ENCODE measurements at regions not wholly inside any gene's neighbourhood (a gene's known extent, or its start where the extent isn't known, plus 50 kb on each side); places are given as distances from the start of the nearest gene placed in this dataset.
A peak's percentile ranks its signal among the peaks of the same experiment; 100 is the strongest.

DNA sequence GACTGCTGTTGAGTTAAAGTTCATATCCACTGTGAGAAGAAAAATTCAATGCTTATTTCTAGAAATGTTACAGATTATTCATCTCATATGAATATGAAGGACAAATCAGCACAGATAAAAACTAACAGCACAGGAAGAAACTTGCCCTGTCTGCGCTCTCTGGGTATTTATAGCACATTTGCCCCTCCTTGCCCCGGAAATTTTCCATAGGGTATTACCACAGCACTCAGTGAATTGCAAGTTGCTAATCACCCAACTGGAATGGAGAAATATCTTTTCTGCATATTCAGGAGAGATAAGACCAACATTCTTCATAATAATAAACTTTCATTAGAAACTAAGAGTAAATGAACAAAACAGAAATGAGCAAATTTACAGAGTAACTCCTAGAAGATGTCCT lies 318.0 kb upstream of the KLF12 start:
- no peaks in the 10 kb centered on the region for H3K36me3 ChIP-seq (ENCODE audit: control insufficient read depth, insufficient read depth, low read length)
- no peaks in the 10 kb centered on the region for H3K9me3 ChIP-seq (ENCODE audit: control insufficient read depth, insufficient read depth, low read depth, low read length)
- TF ChIP-seq, protein P1, sequence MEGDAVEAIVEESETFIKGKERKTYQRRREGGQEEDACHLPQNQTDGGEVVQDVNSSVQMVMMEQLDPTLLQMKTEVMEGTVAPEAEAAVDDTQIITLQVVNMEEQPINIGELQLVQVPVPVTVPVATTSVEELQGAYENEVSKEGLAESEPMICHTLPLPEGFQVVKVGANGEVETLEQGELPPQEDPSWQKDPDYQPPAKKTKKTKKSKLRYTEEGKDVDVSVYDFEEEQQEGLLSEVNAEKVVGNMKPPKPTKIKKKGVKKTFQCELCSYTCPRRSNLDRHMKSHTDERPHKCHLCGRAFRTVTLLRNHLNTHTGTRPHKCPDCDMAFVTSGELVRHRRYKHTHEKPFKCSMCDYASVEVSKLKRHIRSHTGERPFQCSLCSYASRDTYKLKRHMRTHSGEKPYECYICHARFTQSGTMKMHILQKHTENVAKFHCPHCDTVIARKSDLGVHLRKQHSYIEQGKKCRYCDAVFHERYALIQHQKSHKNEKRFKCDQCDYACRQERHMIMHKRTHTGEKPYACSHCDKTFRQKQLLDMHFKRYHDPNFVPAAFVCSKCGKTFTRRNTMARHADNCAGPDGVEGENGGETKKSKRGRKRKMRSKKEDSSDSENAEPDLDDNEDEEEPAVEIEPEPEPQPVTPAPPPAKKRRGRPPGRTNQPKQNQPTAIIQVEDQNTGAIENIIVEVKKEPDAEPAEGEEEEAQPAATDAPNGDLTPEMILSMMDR (conservative IDR thresholded peaks at IDR 0.05 in 1 of 2, IDR thresholded peaks at IDR 0.05 in 1 of 2; ENCODE audit: low read depth in 1 of 2, low read length in 2 of 2) = no peak
- no peak for TF ChIP-seq EZH2 (IDR thresholded peaks at IDR 0.05; ENCODE audit: low read length, missing control alignments)
- peaks cover 5% of the 10 kb centered on the region for H3K4me1 ChIP-seq (ENCODE audit: control insufficient read depth, extremely low read depth, insufficient read depth, low read length)
- H3K4me3 ChIP-seq (replicated peaks in 1 of 4; ENCODE audit: control extremely low read depth in 1 of 4, insufficient read depth in 1 of 4, low read depth in 3 of 4, low read length in 4 of 4) = no peak overlapping the region
- H3K27ac ChIP-seq (ENCODE audit: insufficient read depth, low read length) = no peak overlapping the region
- H2AFZ ChIP-seq (ENCODE audit: low read length) = no peak overlapping the region
- no peak overlapping the region for H3K9ac ChIP-seq (ENCODE audit: insufficient read depth, low read length)
- no peaks in the 10 kb centered on the region for H3K27me3 ChIP-seq (ENCODE audit: control insufficient read depth, insufficient read depth, low read length)
- no peaks in the 10 kb centered on the region for H3K79me2 ChIP-seq (ENCODE audit: control insufficient read depth, insufficient read depth, low read length)
- DNase-seq (ENCODE audit: low read depth in 2 of 2) = peak in 1 of 2 donors; percentile 17
- H3K4me2 ChIP-seq (ENCODE audit: extremely low read depth, insufficient read depth, low read length) = no peak overlapping the region
- no peaks in the 10 kb centered on the region for H4K20me1 ChIP-seq (ENCODE audit: control insufficient read depth, extremely low read depth, insufficient read depth, low read length)

DNA sequence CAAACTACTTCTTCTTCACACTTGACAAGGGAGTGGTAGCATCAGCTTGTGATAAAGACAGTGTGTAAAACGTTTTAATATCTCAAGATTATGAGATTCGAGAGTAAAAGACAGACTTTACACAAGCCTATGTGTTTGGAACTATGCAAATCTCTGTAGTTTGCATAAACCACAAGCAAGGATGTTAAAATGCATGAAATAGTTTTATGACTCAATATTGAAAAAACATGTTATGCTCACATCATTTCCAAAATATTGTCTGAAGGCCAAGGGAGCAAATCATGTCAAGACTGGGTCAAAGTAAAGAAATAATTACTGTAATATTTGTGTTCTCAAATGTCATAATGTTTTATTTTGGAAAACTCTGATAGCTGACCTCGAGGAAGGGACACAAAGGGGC lies 316.8 kb upstream of the KLF12 start:
- DNase-seq (ENCODE audit: low read depth in 2 of 2) = peak; percentile 32 to 35
- Histone ChIP-seq H2AFZ (ENCODE audit: low read length) (peak overlapping the region; percentile 24), H3K4me1 (ENCODE audit: control insufficient read depth, extremely low read depth, insufficient read depth, low read length) (peaks cover 5% of the 10 kb centered on the region)

DNA sequence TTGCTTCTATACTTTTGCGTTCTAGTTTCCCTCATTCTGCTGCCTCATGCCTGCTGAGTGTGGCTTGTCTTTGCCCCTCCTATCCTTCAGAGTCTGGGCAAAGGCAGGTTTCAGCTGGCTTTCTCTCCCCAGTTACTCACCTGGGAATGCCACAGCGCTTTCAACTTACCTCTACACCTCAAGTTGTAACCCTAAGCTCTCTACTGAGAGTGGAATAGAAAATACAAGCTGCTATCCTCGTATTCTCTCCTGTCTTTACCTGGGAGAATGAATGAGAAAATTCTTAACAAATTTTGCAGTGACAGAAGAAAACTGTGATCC lies 316.3 kb upstream of the KLF12 start:
- H3K4me2 ChIP-seq (ENCODE audit: extremely low read depth, insufficient read depth, low read length) = no peak overlapping the region
- no peak for DNase-seq (ENCODE audit: low read depth in 2 of 2)
- no peak overlapping the region for H3K27ac ChIP-seq (ENCODE audit: insufficient read depth, low read length)

More for the DNA sequence above, 316.8 kb upstream of the KLF12 start:
- no peak overlapping the region for H3K27ac ChIP-seq (ENCODE audit: insufficient read depth, low read length)
- no peaks in the 10 kb centered on the region for H3K79me2 ChIP-seq (ENCODE audit: control insufficient read depth, insufficient read depth, low read length)
- no peak overlapping the region for H3K9ac ChIP-seq (ENCODE audit: insufficient read depth, low read length)
- no peak overlapping the region for H3K4me2 ChIP-seq (ENCODE audit: extremely low read depth, insufficient read depth, low read length)
- H3K36me3 ChIP-seq (ENCODE audit: control insufficient read depth, insufficient read depth, low read length) = no peaks in the 10 kb centered on the region
- H3K9me3 ChIP-seq (ENCODE audit: control insufficient read depth, insufficient read depth, low read depth, low read length) = no peaks in the 10 kb centered on the region
- H3K4me3 ChIP-seq (replicated peaks in 1 of 4; ENCODE audit: control extremely low read depth in 1 of 4, insufficient read depth in 1 of 4, low read depth in 3 of 4, low read length in 4 of 4) = no peak overlapping the region
- no peaks in the 10 kb centered on the region for H4K20me1 ChIP-seq (ENCODE audit: control insufficient read depth, extremely low read depth, insufficient read depth, low read length)
- no peak for TF ChIP-seq EZH2 (IDR thresholded peaks at IDR 0.05; ENCODE audit: low read length, missing control alignments)
- TF ChIP-seq, protein P1 (conservative IDR thresholded peaks at IDR 0.05 in 1 of 2, IDR thresholded peaks at IDR 0.05 in 1 of 2; ENCODE audit: low read depth in 1 of 2, low read length in 2 of 2) = no peak
- H3K27me3 ChIP-seq (ENCODE audit: control insufficient read depth, insufficient read depth, low read length) = no peaks in the 10 kb centered on the region

More for the DNA sequence above, 316.3 kb upstream of the KLF12 start:
- no peaks in the 10 kb centered on the region for H3K9me3 ChIP-seq (ENCODE audit: control insufficient read depth, insufficient read depth, low read depth, low read length)
- TF ChIP-seq, protein P1 (conservative IDR thresholded peaks at IDR 0.05 in 1 of 2, IDR thresholded peaks at IDR 0.05 in 1 of 2; ENCODE audit: low read depth in 1 of 2, low read length in 2 of 2) = no peak
- TF ChIP-seq EZH2 (IDR thresholded peaks at IDR 0.05; ENCODE audit: low read length, missing control alignments) = no peak
- no peaks in the 10 kb centered on the region for H3K79me2 ChIP-seq (ENCODE audit: control insufficient read depth, insufficient read depth, low read length)
- no peak overlapping the region for H3K9ac ChIP-seq (ENCODE audit: insufficient read depth, low read length)
- H3K4me1 ChIP-seq (ENCODE audit: control insufficient read depth, extremely low read depth, insufficient read depth, low read length) = peaks cover 5% of the 10 kb centered on the region
- H2AFZ ChIP-seq (ENCODE audit: low read length) = no peak overlapping the region
- H3K36me3 ChIP-seq (ENCODE audit: control insufficient read depth, insufficient read depth, low read length) = no peaks in the 10 kb centered on the region
- H4K20me1 ChIP-seq (ENCODE audit: control insufficient read depth, extremely low read depth, insufficient read depth, low read length) = no peaks in the 10 kb centered on the region
- H3K4me3 ChIP-seq (replicated peaks in 1 of 4; ENCODE audit: control extremely low read depth in 1 of 4, insufficient read depth in 1 of 4, low read depth in 3 of 4, low read length in 4 of 4) = no peak overlapping the region
- no peaks in the 10 kb centered on the region for H3K27me3 ChIP-seq (ENCODE audit: control insufficient read depth, insufficient read depth, low read length)

Measured in fibroblast of lung (primary cell).